CD4-positive, CD25-positive, alpha-beta regulatory T cell (primary cell): ENCODE measurements at regions not wholly inside any gene's neighbourhood (a gene's known extent, or its start where the extent isn't known, plus 50 kb on each side); places are given as distances from the start of the nearest gene placed in this dataset.

ENCODE experiments used
- ATAC-seq, 2 donors: fragments of 150-1000 bp; cut with Tn5 transposase; one replicate each; pipeline ENCODE4 v1.10.0; 2021; ENCODE audit warnings: low read depth in 2 of 2, moderate number of reproducible peaks in 2 of 2, moderate library complexity in 1 of 2
- DNase-seq, 3 donors: peaks; one replicate each; pipeline versions ENCODE4 v3.0.0 to v3.0.0-alpha.2; 2012 to 2022; ENCODE audit warnings: mixed read lengths in 1 of 3
- H3K27ac ChIP-seq: one replicate; pipeline ENCODE4 v1.7.0; 2013; ENCODE audit warnings: mild to moderate bottlenecking, low read length; ENCODE audit not compliant: insufficient read depth, poor library complexity, severe bottlenecking
- H3K27me3 ChIP-seq: one replicate; pipeline ENCODE4 v1.7.0; 2013; ENCODE audit warnings: low read length; ENCODE audit not compliant: control insufficient read depth, insufficient read depth
- H3K36me3 ChIP-seq: one replicate; pipeline ENCODE4 v1.7.0; 2013; ENCODE audit warnings: mild to moderate bottlenecking, low read length, moderate library complexity; ENCODE audit not compliant: control insufficient read depth, insufficient read depth
- H3K4me1 ChIP-seq: 2 replicates; pipeline ENCODE4 v1.7.0; 2013; ENCODE audit warnings: mild to moderate bottlenecking, low read length; ENCODE audit not compliant: insufficient read depth, control insufficient read depth, poor library complexity, severe bottlenecking
- H3K4me3 ChIP-seq: one replicate; pipeline ENCODE4 v1.7.0; 2013; ENCODE audit warnings: low read depth, mild to moderate bottlenecking, low read length, moderate library complexity
- H3K9me3 ChIP-seq, 2 experiments: 1 replicate in 1 of 2; 2 replicates in 1 of 2; pipeline ENCODE4 v1.7.0; 2013; ENCODE audit warnings: low read length in 2 of 2, mild to moderate bottlenecking in 1 of 2, moderate library complexity in 1 of 2; ENCODE audit not compliant: control insufficient read depth in 2 of 2
- H3K27ac Mint-ChIP-seq, 3 donors: one replicate each; pipeline ENCODE4 v1.8.0; 2020 to 2022; ENCODE audit warnings: mild to moderate bottlenecking in 3 of 3, mixed read lengths in 3 of 3, moderate library complexity in 2 of 3
- H3K27me3 Mint-ChIP-seq: one replicate; pipeline ENCODE4 v1.8.0; 2022; ENCODE audit warnings: mild to moderate bottlenecking, mixed read lengths
- H3K36me3 Mint-ChIP-seq: one replicate; pipeline ENCODE4 v1.8.0; 2020; ENCODE audit warnings: mixed read lengths
- H3K4me1 Mint-ChIP-seq, 4 donors: one replicate each; pipeline ENCODE4 v1.8.0; 2020 to 2022; ENCODE audit warnings: mixed read lengths in 4 of 4, mild to moderate bottlenecking in 1 of 4
- H3K4me3 Mint-ChIP-seq, 4 donors: one replicate each; pipeline ENCODE4 v1.8.0; 2020 to 2022; ENCODE audit warnings: mild to moderate bottlenecking in 4 of 4, mixed read lengths in 4 of 4, moderate library complexity in 3 of 4
- H3K9me3 Mint-ChIP-seq, 7 donors: one replicate each; pipeline ENCODE4 v1.8.0; 2020 to 2022; ENCODE audit warnings: mixed read lengths in 7 of 7, mild to moderate bottlenecking in 3 of 7, moderate library complexity in 2 of 7

DNA sequence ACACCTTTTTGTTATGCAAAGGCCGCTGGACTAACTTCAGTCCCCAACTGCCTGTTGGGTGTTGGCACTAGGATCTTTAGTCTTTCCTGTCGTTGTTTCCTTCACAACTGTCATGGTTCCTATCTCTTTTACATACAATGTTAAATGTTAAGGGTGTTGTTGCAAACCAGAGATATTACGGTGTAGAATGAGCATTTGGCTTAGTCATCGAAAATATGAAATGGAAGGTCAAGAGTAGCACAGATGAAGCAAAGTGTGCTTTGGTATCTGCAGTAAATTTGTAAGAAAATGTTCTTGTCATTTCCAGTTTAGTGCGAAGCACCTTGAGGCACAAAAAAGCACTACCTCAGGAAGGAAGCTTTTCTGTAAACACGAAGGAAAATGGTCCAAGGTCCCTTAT, 751.3 kb upstream of the LRFN5 start:
- Mint-ChIP-seq H3K4me3 (no peak overlapping the region), H3K27me3 (no peaks in the 10 kb centered on the region), H3K36me3 (no peaks in the 10 kb centered on the region), H3K27ac (no peak overlapping the region), H3K9me3 (peaks cover 0 to 18% (median 5%) of the 10 kb centered on the region in 7 donors), H3K4me1 (no peaks in the 10 kb centered on the region)
- Histone ChIP-seq H3K27ac (no peak overlapping the region), H3K4me3 (no peak overlapping the region), H3K4me1 (no peaks in the 10 kb centered on the region), H3K36me3 (no peaks in the 10 kb centered on the region), H3K9me3 (peaks cover 0 to 14% of the 10 kb centered on the region in 2 experiments), H3K27me3 (no peaks in the 10 kb centered on the region)
- ATAC-seq = no peak
- DNase-seq = no peak

DNA sequence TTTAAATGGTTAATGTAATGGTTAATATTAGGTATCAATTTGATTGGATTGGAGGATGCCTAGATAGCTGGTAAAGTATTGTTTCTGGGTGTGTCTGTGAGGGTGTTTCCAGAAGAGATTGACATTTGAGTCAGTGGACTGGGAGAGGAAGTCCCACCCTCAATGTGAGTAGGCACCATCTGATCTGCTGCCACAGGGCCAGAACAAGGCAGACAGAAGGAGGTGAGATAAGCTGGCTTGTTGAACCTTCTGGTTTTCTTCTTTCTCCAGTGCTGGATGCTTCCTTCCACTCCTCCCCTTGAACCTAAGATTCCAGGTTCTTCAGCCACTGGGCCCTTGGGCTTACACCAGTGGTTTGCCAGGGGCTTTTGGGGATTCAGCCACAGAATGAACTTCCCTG, 756.5 kb upstream of the LRFN5 start:
- H3K27me3 Mint-ChIP-seq = no peaks in the 10 kb centered on the region
- Histone ChIP-seq H3K27me3 (no peaks in the 10 kb centered on the region), H3K36me3 (no peaks in the 10 kb centered on the region), H3K27ac (no peak overlapping the region), H3K4me1 (no peaks in the 10 kb centered on the region), H3K4me3 (no peak overlapping the region), H3K9me3 (peaks cover 0 to 10% of the 10 kb centered on the region in 2 experiments)
- H3K4me1 Mint-ChIP-seq = no peaks in the 10 kb centered on the region
- no peak for ATAC-seq
- H3K36me3 Mint-ChIP-seq = no peaks in the 10 kb centered on the region
- no peak overlapping the region for H3K4me3 Mint-ChIP-seq
- no peak overlapping the region for H3K27ac Mint-ChIP-seq
- no peak for DNase-seq
- H3K9me3 Mint-ChIP-seq = peaks cover 0 to 4% (median 1%) of the 10 kb centered on the region in 7 donors

DNA sequence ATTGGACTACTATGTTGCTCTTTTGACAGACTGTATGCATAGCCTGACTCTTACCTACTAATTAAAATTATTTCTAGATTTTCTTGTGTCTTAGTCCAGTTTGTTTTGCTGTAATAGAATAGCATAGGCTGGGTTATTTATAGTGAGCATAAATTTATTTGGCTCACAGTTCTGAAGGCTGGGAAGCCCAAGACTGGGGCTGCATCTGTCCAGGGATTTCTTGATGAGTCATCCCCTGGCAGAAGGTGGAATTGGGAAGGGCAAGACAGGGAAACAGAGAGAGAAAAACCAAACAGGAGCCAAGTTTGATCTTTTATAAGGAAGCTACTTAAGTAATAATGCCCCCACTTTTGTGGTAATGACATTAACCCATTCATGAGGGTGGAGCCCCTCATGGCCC, 759.2 kb upstream of the LRFN5 start:
- H3K27me3 ChIP-seq = no peaks in the 10 kb centered on the region
- H3K27ac ChIP-seq = no peak overlapping the region
- ATAC-seq = no peak
- H3K4me1 Mint-ChIP-seq = no peaks in the 10 kb centered on the region
- peaks cover 0 to 7% (median 3%) of the 10 kb centered on the region in 7 donors for H3K9me3 Mint-ChIP-seq
- no peak overlapping the region for H3K4me3 ChIP-seq
- no peak overlapping the region for H3K27ac Mint-ChIP-seq
- no peaks in the 10 kb centered on the region for H3K4me1 ChIP-seq
- H3K36me3 Mint-ChIP-seq = no peaks in the 10 kb centered on the region
- H3K27me3 Mint-ChIP-seq = no peaks in the 10 kb centered on the region
- H3K9me3 ChIP-seq = peaks cover 0 to 6% of the 10 kb centered on the region in 2 experiments
- no peaks in the 10 kb centered on the region for H3K36me3 ChIP-seq
- DNase-seq = no peak
- H3K4me3 Mint-ChIP-seq = peak overlapping the region in 1 of 4 donors; percentile 54

DNA sequence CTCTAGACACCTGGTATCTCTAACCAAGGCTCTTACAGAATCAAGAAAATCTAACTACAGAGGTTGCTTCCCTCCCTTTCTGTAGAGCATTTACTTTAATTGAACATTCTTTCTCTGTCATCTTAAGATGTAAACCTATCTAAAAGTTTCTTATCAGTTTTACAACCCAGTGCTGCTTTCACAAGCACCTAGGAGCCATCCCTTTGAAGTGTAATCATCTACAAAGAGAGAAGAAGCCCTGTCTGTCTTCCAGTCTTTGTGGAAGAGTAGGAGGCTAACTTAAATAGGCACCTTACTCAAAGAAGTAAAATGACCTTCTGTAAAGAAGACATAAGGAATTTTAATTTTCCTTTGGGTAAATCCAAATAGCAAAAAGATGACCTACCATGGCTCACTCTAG, 763.9 kb upstream of the LRFN5 start:
- Mint-ChIP-seq H3K36me3 (no peaks in the 10 kb centered on the region), H3K27ac (no peak overlapping the region), H3K27me3 (no peaks in the 10 kb centered on the region), H3K4me3 (no peak overlapping the region), H3K4me1 (no peaks in the 10 kb centered on the region), H3K9me3 (peaks cover 0 to 9% (median 3%) of the 10 kb centered on the region in 7 donors)
- H3K9me3 ChIP-seq = peaks cover 0 to 6% of the 10 kb centered on the region in 2 experiments
- H3K27ac ChIP-seq = no peak overlapping the region
- DNase-seq = no peak
- H3K36me3 ChIP-seq = no peaks in the 10 kb centered on the region
- no peaks in the 10 kb centered on the region for H3K27me3 ChIP-seq
- no peak for ATAC-seq
- H3K4me1 ChIP-seq = no peaks in the 10 kb centered on the region
- H3K4me3 ChIP-seq = no peak overlapping the region

DNA sequence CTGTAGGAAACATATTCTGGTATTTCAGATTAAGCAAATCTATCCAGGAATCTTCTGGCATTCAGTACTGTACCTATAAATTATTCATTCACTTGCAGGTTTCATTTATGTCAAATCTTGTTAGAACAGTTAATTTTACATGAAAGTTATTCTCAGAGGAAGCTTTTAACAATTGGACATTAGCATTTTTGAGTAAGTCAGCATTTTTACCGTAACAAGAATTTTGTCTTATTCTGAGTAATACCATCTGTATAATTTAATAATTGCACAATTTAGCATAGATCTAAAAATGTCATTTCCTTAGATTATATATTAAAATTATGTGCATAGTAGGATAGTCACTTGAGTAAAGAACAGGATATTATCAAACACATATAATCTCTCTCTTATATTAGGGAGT, 764.8 kb upstream of the LRFN5 start:
- Mint-ChIP-seq H3K36me3 (no peaks in the 10 kb centered on the region), H3K4me1 (no peaks in the 10 kb centered on the region), H3K4me3 (no peak overlapping the region), H3K27me3 (no peaks in the 10 kb centered on the region), H3K27ac (no peak overlapping the region), H3K9me3 (peaks cover 0 to 9% (median 3%) of the 10 kb centered on the region in 7 donors)
- Histone ChIP-seq H3K27me3 (no peaks in the 10 kb centered on the region), H3K9me3 (peaks cover 0 to 6% of the 10 kb centered on the region in 2 experiments), H3K4me3 (no peak overlapping the region), H3K36me3 (no peaks in the 10 kb centered on the region), H3K27ac (no peak overlapping the region), H3K4me1 (no peaks in the 10 kb centered on the region)
- no peak for ATAC-seq
- DNase-seq = no peak

DNA sequence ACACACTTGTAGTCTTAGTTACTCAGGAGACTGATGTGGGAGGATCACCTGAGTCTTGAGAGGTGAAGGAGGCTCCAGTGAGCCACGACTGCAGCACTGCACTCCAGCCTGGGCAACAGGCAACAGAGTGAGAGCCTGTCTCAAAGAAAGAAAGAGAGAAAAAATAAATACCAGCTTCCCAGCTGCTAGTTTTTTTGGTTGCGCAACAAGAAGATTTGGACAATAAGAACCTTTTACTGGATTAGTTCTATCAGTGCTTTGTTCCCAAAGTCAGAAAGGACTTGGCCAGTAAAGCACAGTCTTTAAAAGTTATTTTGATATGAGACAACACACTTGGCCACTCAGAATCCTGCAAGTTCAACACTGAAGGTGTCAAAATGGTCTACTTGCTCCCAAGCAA, 768.1 kb upstream of the LRFN5 start:
- Mint-ChIP-seq H3K27me3 (no peaks in the 10 kb centered on the region), H3K4me3 (no peak overlapping the region), H3K27ac (no peak overlapping the region), H3K4me1 (no peaks in the 10 kb centered on the region), H3K36me3 (no peaks in the 10 kb centered on the region), H3K9me3 (peaks cover 0 to 14% (median 4%) of the 10 kb centered on the region in 7 donors)
- no peak for DNase-seq
- no peak overlapping the region for H3K27ac ChIP-seq
- H3K4me3 ChIP-seq = no peak overlapping the region
- H3K36me3 ChIP-seq = no peaks in the 10 kb centered on the region
- H3K4me1 ChIP-seq = no peaks in the 10 kb centered on the region
- ATAC-seq = no peak
- H3K9me3 ChIP-seq = no peaks in the 10 kb centered on the region
- no peaks in the 10 kb centered on the region for H3K27me3 ChIP-seq

DNA sequence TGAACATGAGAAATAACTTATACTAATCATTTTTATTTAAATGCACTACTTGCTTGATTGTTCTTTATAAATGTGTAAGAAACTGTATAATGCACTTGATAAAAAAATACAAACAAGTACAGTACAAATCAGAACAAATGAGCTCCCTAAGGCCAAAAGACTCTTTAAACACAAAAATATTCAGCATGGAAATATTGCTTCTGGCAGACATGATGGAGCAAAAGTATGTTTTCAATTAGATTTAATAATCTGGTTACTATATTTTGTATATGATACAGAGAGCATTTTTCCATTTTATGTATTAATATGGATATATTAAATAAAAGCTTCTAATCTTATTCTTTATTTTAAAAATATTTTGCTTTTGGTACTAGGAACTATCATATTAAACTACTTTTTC, 800.2 kb upstream of the LRFN5 start:
- no peaks in the 10 kb centered on the region for H3K4me1 Mint-ChIP-seq
- no peak for ATAC-seq
- H3K27me3 ChIP-seq = no peaks in the 10 kb centered on the region
- H3K4me3 ChIP-seq = no peak overlapping the region
- H3K36me3 Mint-ChIP-seq = no peaks in the 10 kb centered on the region
- peaks cover under 1 to 16% (median 3%) of the 10 kb centered on the region in 7 donors for H3K9me3 Mint-ChIP-seq
- no peak overlapping the region for H3K4me3 Mint-ChIP-seq
- H3K27ac ChIP-seq = no peak overlapping the region
- DNase-seq = no peak
- no peak overlapping the region for H3K27ac Mint-ChIP-seq
- H3K4me1 ChIP-seq = no peaks in the 10 kb centered on the region
- H3K9me3 ChIP-seq = peaks cover 0 to 2% of the 10 kb centered on the region in 2 experiments
- no peaks in the 10 kb centered on the region for H3K27me3 Mint-ChIP-seq
- no peaks in the 10 kb centered on the region for H3K36me3 ChIP-seq

DNA sequence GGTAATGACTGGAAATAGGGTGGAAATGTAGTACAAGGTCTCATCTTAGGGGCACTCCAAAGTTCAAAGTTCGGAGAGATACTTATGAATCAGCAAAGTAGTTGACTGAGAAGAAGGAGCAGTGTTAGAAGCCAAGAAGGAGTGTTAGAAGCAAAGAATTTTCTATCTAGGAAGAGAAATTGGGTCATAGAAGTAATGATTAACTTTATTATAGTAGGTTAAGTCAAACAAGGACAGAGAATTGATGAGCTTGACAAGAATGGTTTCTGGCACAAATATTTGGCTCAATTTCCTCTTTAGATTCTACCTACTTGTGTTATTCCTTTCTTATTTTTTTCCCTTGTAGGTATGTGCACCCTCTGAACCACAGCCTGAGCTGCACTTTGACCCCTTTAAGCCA, 810.5 kb upstream of the LRFN5 start:
- H3K27ac ChIP-seq = no peak overlapping the region
- no peaks in the 10 kb centered on the region for H3K27me3 Mint-ChIP-seq
- H3K4me1 ChIP-seq = no peaks in the 10 kb centered on the region
- H3K4me1 Mint-ChIP-seq = no peaks in the 10 kb centered on the region
- H3K27me3 ChIP-seq = no peaks in the 10 kb centered on the region
- H3K36me3 Mint-ChIP-seq = no peaks in the 10 kb centered on the region
- no peaks in the 10 kb centered on the region for H3K9me3 ChIP-seq
- no peak overlapping the region for H3K4me3 Mint-ChIP-seq
- DNase-seq (no peak), ATAC-seq (no peak)
- peaks cover 0 to 29% (median 3%) of the 10 kb centered on the region in 7 donors for H3K9me3 Mint-ChIP-seq
- H3K4me3 ChIP-seq = no peak overlapping the region
- H3K36me3 ChIP-seq = no peaks in the 10 kb centered on the region
- H3K27ac Mint-ChIP-seq = no peak overlapping the region
